Heart left ventricle (tissue), 13 donors: ENCODE measurements at regions not wholly inside any gene's neighbourhood (a gene's known extent, or its start where the extent isn't known, plus 50 kb on each side); places are given as distances from the start of the nearest gene placed in this dataset.

Source experiments
- CTCF ChIP-seq, 12 donors: fragments of 200-600 bp; sonication (generic) in 4 of 12; IDR thresholded peaks; one replicate each; pipeline versions ENCODE4 v1.5.0 to v1.8.0; 2018 to 2022; ENCODE audit warnings: antibody characterized with exemption in 12 of 12, mild to moderate bottlenecking in 5 of 12
- POLR2A ChIP-seq, 2 donors: fragments of 450-650 bp; IDR thresholded peaks; one replicate each; pipeline ENCODE4 v1.6.1; 2017; ENCODE audit warnings: antibody characterized with exemption in 2 of 2, mild to moderate bottlenecking in 2 of 2, moderate library complexity in 2 of 2
- donor health status: ischemic (EF 13 %, LVEDD 7.1; RV severe dilation, severe dysfunction).
- donor health status: DM: no; HTN: yes; CAD: no.
- donor health status: DM: no; HTN: no; CAD: no.
- donor health status: ischemic (EF 25% LVEDD 6.9; RV normal size, moderate dysfunction).
- donor health status: ischemic (EF 25% LVEDD 5.7; RV mildly dilated, moderate dysfunction).
- donor health status: ischemic (EF 35%, LVEDD 5.7; RV mildly dilated, moderate dysfunction).
- donor health status: nonischemic (EF 11% LVEDD 7.7; RV severe dilation, severe dysfunction).
- donor health status: DM: yes; HTN: yes; CAD: no.
- donor health status: PGD.
- donor health status: ischemic (EF 29% LVEDD 5.4; RV normal size, mild dysfunction).
- donor health status: nonischemic (EF 23%, LVEDD 6.1; RV moderate dilation, normal function).

GRCh38 chr2:38232454-38232853 is 144.6 kb downstream of the ATL2 start:
- TF ChIP-seq CTCF (IDR thresholded peaks at IDR 0.05), result no peak
- no peak for TF ChIP-seq POLR2A (IDR thresholded peaks at IDR 0.05)
